HG02588 (cell line): ENCODE measurements at regions not wholly inside any gene's neighbourhood (a gene's known extent, or its start where the extent isn't known, plus 50 kb on each side); places are given as distances from the start of the nearest gene placed in this dataset.
"Not testable (repeated sequence)": the region's sequence is repeated elsewhere in the genome, so short reads cannot be mapped to it uniquely, and the experiment has no call there.

Experiments
- ATAC-seq: cut with Tn5 transposase; IDR thresholded peaks from one replicate; pipeline ENCODE4 v1.9.1; 2021; ENCODE audit warnings: mild to moderate bottlenecking, moderate library complexity; ENCODE audit not compliant: unreplicated experiment

- ATAC-seq: no peak
Observed at GRCh38 chr2:142395291-142395690, 264.5 kb upstream of the LRP1B start.

GRCh38 chr2:142380372-142380771 lies 249.6 kb upstream of the LRP1B start:
- ATAC-seq: no peak

GRCh38 chr2:142362069-142362468 lies 231.3 kb upstream of the LRP1B start:
- ATAC-seq: not testable (repeated sequence)

- no peak for ATAC-seq
Observed at GRCh38 chr2:142347751-142348150, 216.9 kb upstream of the LRP1B start.

- no peak for ATAC-seq
Observed at GRCh38 chr2:142339261-142339660, 208.4 kb upstream of the LRP1B start.

- ATAC-seq: no peak
Observed at GRCh38 chr2:142332196-142332595, 201.4 kb upstream of the LRP1B start.

- ATAC-seq: no peak
Observed at GRCh38 chr2:142330458-142330857, 199.6 kb upstream of the LRP1B start.

- no peak for ATAC-seq
Observed at GRCh38 chr2:142325870-142326269, 195.1 kb upstream of the LRP1B start.

- no peak for ATAC-seq
Observed at GRCh38 chr2:142323206-142323605, 192.4 kb upstream of the LRP1B start.

- ATAC-seq: no peak
Observed at GRCh38 chr2:142321706-142322280, 191.0 kb upstream of the LRP1B start.

GRCh38 chr2:142320067-142320466 lies 189.3 kb upstream of the LRP1B start:
- ATAC-seq: no peak

- no peak for ATAC-seq
Observed at GRCh38 chr2:142316049-142316448, 185.2 kb upstream of the LRP1B start.

- no peak for ATAC-seq
Observed at GRCh38 chr2:142315346-142315745, 184.5 kb upstream of the LRP1B start.

- ATAC-seq: no peak
Observed at GRCh38 chr2:142314164-142314563, 183.3 kb upstream of the LRP1B start.

GRCh38 chr2:142310530-142310929 lies 179.7 kb upstream of the LRP1B start:
- no peak for ATAC-seq

GRCh38 chr2:142308744-142309143 lies 177.9 kb upstream of the LRP1B start:
- no peak for ATAC-seq

GRCh38 chr2:142307616-142308115 lies 176.8 kb upstream of the LRP1B start:
- ATAC-seq: no peak

- ATAC-seq: no peak
Observed at GRCh38 chr2:142307086-142307485, 176.3 kb upstream of the LRP1B start.

GRCh38 chr2:142306131-142306530 lies 175.3 kb upstream of the LRP1B start:
- no peak for ATAC-seq

- ATAC-seq: no peak
Observed at GRCh38 chr2:142300517-142300916, 169.7 kb upstream of the LRP1B start.

- ATAC-seq: no peak
Observed at GRCh38 chr2:142299021-142299420, 168.2 kb upstream of the LRP1B start.

GRCh38 chr2:142294225-142294624 lies 163.4 kb upstream of the LRP1B start:
- no peak for ATAC-seq

- ATAC-seq: no peak
Observed at GRCh38 chr2:142291969-142292368, 161.2 kb upstream of the LRP1B start.
